ENCODE measurements at regions not wholly inside any gene's neighbourhood (a gene's known extent, or its start where the extent isn't known, plus 50 kb on each side); places are given as distances from the start of the nearest gene placed in this dataset.
"Not testable (repeated sequence)": the region's sequence is repeated elsewhere in the genome, so short reads cannot be mapped to it uniquely, and the experiment has no call there.

GRCh38 chr2:239551206-239551605, 150.4 kb upstream of the HDAC4 start:
- no peak overlapping the region for H3K27ac Mint-ChIP-seq
- no peak overlapping the region for H3K4me3 Mint-ChIP-seq
- H3K9me3 Mint-ChIP-seq = no peaks in the 10 kb centered on the region
- H3K27me3 Mint-ChIP-seq (ENCODE audit: low read depth) = peaks cover 36% of the 10 kb centered on the region
- H3K4me1 Mint-ChIP-seq = peaks cover 4% of the 10 kb centered on the region
- H3K36me3 Mint-ChIP-seq (ENCODE audit: low read depth) = no peaks in the 10 kb centered on the region
- TF ChIP-seq CTCF (IDR thresholded peaks at IDR 0.05; ENCODE audit: unreplicated experiment in 3 of 3) = no peak

DNA sequence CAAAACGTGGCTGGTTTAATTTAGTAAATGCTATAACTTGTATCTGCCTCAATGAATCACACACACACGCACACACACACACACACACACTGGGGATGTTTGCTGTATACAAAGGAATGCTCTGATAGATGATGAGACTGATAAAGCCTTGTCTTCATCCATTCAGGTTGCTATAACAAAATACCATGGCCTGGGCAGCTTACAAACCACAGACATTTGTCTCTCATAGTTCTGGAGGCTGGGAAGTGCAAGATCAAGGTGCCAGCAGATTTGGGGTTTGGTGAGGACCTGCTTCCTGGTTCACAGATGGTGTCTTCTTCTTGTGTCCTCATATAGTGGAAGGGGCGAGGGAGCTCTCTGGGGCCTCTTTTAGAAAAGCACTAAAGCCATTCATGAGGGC, 149.5 kb upstream of the HDAC4 start:
- Mint-ChIP-seq H3K27me3 (ENCODE audit: low read depth) (peaks cover 38% of the 10 kb centered on the region), H3K4me3 (no peak overlapping the region), H3K36me3 (ENCODE audit: low read depth) (no peaks in the 10 kb centered on the region), H3K4me1 (peaks cover 4% of the 10 kb centered on the region), H3K27ac (no peak overlapping the region), H3K9me3 (no peaks in the 10 kb centered on the region)
- TF ChIP-seq CTCF (IDR thresholded peaks at IDR 0.05; ENCODE audit: unreplicated experiment in 3 of 3) = no peak

- peaks cover 39% of the 10 kb centered on the region for H3K27me3 Mint-ChIP-seq (ENCODE audit: low read depth)
- no peak overlapping the region for H3K4me3 Mint-ChIP-seq
- peaks cover 6% of the 10 kb centered on the region for H3K4me1 Mint-ChIP-seq
- no peaks in the 10 kb centered on the region for H3K9me3 Mint-ChIP-seq
- no peaks in the 10 kb centered on the region for H3K36me3 Mint-ChIP-seq (ENCODE audit: low read depth)
- no peak overlapping the region for H3K27ac Mint-ChIP-seq
- TF ChIP-seq CTCF (IDR thresholded peaks at IDR 0.05; ENCODE audit: unreplicated experiment in 3 of 3) = no peak
Measured at GRCh38 chr2:239549711-239550255, 149.0 kb upstream of the HDAC4 start.

DNA sequence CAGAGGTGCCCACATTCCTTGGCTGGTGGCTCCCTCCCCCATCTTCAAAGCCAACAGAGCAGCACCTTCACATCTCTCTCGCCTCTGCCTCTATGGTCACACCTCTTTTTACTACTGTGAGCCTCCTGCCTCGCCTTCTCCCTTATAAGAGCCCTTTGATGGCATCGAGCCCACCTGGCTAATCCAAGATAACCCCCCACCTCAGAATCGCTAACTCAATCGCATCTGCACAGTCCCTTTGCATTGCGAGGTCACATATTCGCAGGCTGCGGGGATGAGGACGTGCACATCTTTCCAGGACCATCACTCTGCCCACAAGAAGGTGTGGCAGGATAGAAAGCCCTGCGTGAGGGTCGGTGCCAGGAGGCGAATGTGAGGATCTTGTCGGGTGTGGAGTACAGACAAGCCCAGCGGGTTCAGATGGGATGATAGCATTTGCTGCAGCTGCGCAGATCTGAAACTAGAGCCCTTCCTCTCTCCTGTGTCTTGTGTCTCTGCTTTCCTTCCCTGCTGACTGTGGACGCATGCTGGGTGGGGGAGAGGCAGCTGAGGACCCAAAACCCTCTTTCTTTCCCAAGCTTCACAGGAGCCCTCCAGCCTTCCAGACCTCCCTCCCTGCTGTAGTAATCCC, 148.3 kb upstream of the HDAC4 start:
- Mint-ChIP-seq H3K27me3 (ENCODE audit: low read depth) (peaks cover 32% of the 10 kb centered on the region), H3K4me1 (peaks cover 13% of the 10 kb centered on the region), H3K9me3 (no peaks in the 10 kb centered on the region), H3K36me3 (ENCODE audit: low read depth) (no peaks in the 10 kb centered on the region), H3K27ac (no peak overlapping the region), H3K4me3 (no peak overlapping the region)
- no peak for TF ChIP-seq CTCF (IDR thresholded peaks at IDR 0.05; ENCODE audit: unreplicated experiment in 3 of 3)

- no peak for TF ChIP-seq CTCF (IDR thresholded peaks at IDR 0.05; ENCODE audit: unreplicated experiment in 3 of 3)
- Mint-ChIP-seq H3K9me3 (no peaks in the 10 kb centered on the region), H3K27ac (no peak overlapping the region), H3K4me3 (no peak overlapping the region), H3K36me3 (ENCODE audit: low read depth) (no peaks in the 10 kb centered on the region), H3K27me3 (ENCODE audit: low read depth) (peaks cover 29% of the 10 kb centered on the region), H3K4me1 (peaks cover 16% of the 10 kb centered on the region)
Measured at GRCh38 chr2:239548451-239548871, 147.6 kb upstream of the HDAC4 start.

- not testable (repeated sequence) for H3K4me3 Mint-ChIP-seq; H3K9me3 Mint-ChIP-seq; H3K27ac Mint-ChIP-seq; H3K36me3 Mint-ChIP-seq (ENCODE audit: low read depth)
- H3K27me3 Mint-ChIP-seq (ENCODE audit: low read depth) = peaks cover 19% of the 10 kb centered on the region
- H3K4me1 Mint-ChIP-seq = peaks cover 16% of the 10 kb centered on the region
Measured at GRCh38 chr2:239547140-239547539, 146.3 kb upstream of the HDAC4 start.

Data from nephron (organoid).